BLaER1 (cell line): ENCODE measurements at regions not wholly inside any gene's neighbourhood (a gene's known extent, or its start where the extent isn't known, plus 50 kb on each side); places are given as distances from the start of the nearest gene placed in this dataset.

Experiments
- H3K27ac ChIP-seq: shearing (Covaris generic); formaldehyde crosslinking; 2 replicates; pipeline ENCODE4 v1.8.1; 2022
- H3K27me3 ChIP-seq: shearing (Covaris generic); formaldehyde crosslinking; 2 replicates; pipeline ENCODE4 v1.8.1; 2022
- H3K36me3 ChIP-seq: shearing (Covaris generic); formaldehyde crosslinking; 2 replicates; pipeline ENCODE4 v1.8.1; 2022
- H3K4me1 ChIP-seq: shearing (Covaris generic); formaldehyde crosslinking; 2 replicates; pipeline ENCODE4 v1.8.1; 2022
- H3K4me2 ChIP-seq: shearing (Covaris generic); formaldehyde crosslinking; 2 replicates; pipeline ENCODE4 v1.8.1; 2022
- H3K4me3 ChIP-seq: shearing (Covaris generic); formaldehyde crosslinking; 2 replicates; pipeline ENCODE4 v1.8.1; 2022
- H3K9ac ChIP-seq: shearing (Covaris generic); formaldehyde crosslinking; 2 replicates; pipeline ENCODE4 v1.8.1; 2022
- H3K9me3 ChIP-seq: shearing (Covaris generic); formaldehyde crosslinking; 2 replicates; pipeline ENCODE4 v1.8.1; 2022
- H4K20me1 ChIP-seq: shearing (Covaris generic); formaldehyde crosslinking; 2 replicates; pipeline ENCODE4 v1.8.1; 2022
- Cebpa-rat ChIP-seq: shearing (Covaris generic); IDR thresholded peaks from 2 replicates; pipeline ENCODE4 v1.8.1; 2022

DNA sequence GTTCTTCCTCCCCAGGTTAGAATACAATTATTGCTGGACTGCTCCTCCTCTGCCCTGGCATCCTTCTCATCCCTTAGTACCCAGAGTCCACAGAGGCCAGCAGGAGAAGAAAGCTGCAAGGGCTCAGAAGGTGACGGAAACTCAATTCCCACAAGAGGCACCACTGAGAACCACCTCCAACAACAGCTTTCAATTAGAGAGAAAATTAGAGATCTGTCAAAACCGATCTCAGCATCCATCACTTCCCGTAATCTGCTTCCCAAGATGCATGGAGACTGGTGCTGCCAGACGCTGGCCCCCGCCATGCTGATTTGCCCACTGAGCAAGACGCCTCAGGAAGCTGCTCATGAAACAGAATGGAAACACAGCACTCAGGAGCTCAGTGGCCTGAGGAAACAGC, 135.0 kb upstream of the PRICKLE2 start:
- H4K20me1 ChIP-seq = no peaks in the 10 kb centered on the region
- no peak for TF ChIP-seq Cebpa-rat
- peaks cover 4% of the 10 kb centered on the region; the same call in 1 of the 2 replicates for H3K4me1 ChIP-seq
- H3K27ac ChIP-seq = no peak overlapping the region
- no peaks in the 10 kb centered on the region for H3K36me3 ChIP-seq
- H3K9me3 ChIP-seq = no peaks in the 10 kb centered on the region
- no peaks in the 10 kb centered on the region for H3K27me3 ChIP-seq
- no peak overlapping the region for H3K4me2 ChIP-seq
- no peak overlapping the region for H3K4me3 ChIP-seq
- no peak overlapping the region for H3K9ac ChIP-seq

DNA sequence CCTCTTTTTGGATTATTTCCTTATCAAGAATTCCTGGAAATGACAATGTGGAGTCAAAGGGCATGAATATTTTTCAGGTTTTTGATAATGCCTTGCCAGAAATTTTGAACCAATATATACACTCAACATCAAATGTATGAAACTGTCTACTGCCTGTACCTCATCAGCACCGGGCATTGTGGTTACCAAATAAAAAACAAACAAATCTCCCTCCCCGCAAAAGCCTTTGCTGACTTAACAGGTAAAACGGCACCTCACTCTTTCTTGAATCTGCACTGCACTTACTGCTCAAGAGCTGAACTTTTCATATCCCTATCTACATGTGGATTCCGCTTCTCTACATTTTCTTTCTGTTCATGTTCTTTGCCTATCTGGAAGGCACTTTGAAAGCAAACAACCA, 134.5 kb upstream of the PRICKLE2 start:
- TF ChIP-seq Cebpa-rat = no peak

GRCh38 chr3:64358853-64359252, 133.6 kb upstream of the PRICKLE2 start:
- Histone ChIP-seq H3K27me3 (no peaks in the 10 kb centered on the region), H3K9me3 (no peaks in the 10 kb centered on the region), H3K4me2 (no peak overlapping the region), H4K20me1 (no peaks in the 10 kb centered on the region), H3K27ac (no peak overlapping the region), H3K4me1 (peaks cover 9% of the 10 kb centered on the region; the same call in 1 of the 2 replicates), H3K9ac (no peak overlapping the region), H3K36me3 (no peaks in the 10 kb centered on the region), H3K4me3 (no peak overlapping the region)
- TF ChIP-seq Cebpa-rat = no peak

More for the DNA sequence above, 134.5 kb upstream of the PRICKLE2 start:
- Histone ChIP-seq H3K4me1 (peaks cover 9% of the 10 kb centered on the region; the same call in 1 of the 2 replicates), H4K20me1 (no peaks in the 10 kb centered on the region), H3K36me3 (no peaks in the 10 kb centered on the region), H3K4me3 (no peak overlapping the region), H3K27me3 (no peaks in the 10 kb centered on the region), H3K9me3 (no peaks in the 10 kb centered on the region), H3K4me2 (no peak overlapping the region), H3K27ac (no peak overlapping the region), H3K9ac (no peak overlapping the region)

DNA sequence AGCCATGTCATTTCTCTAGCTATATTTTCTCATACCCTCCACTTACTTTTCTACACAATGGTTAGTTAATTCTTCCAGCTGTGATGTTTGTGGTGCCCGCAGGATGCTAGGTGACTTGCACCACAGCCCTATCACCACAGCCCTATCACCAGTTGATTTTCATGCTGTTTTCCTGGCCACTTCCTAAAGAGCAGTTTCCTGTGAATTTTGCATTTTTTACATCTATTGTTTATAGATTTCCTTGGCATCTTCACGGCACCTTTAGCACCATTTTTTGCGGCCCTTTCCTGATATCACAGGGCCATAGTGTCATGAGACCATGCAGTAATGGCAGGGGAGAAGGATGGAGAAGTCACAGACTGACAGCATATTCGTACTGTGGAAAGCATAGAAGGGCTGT, 132.9 kb upstream of the PRICKLE2 start:
- no peak for TF ChIP-seq Cebpa-rat
- H3K4me2 ChIP-seq = no peak overlapping the region
- H3K27me3 ChIP-seq = no peaks in the 10 kb centered on the region
- no peak overlapping the region for H3K9ac ChIP-seq
- H4K20me1 ChIP-seq = no peaks in the 10 kb centered on the region
- no peak overlapping the region for H3K27ac ChIP-seq
- no peaks in the 10 kb centered on the region for H3K36me3 ChIP-seq
- peaks cover 9% of the 10 kb centered on the region; the same call in 1 of the 2 replicates for H3K4me1 ChIP-seq
- H3K9me3 ChIP-seq = no peaks in the 10 kb centered on the region
- no peak overlapping the region for H3K4me3 ChIP-seq

- H3K27ac ChIP-seq = no peak overlapping the region
- no peaks in the 10 kb centered on the region for H3K27me3 ChIP-seq
- H4K20me1 ChIP-seq = no peaks in the 10 kb centered on the region
- H3K4me2 ChIP-seq = no peak overlapping the region
- H3K9ac ChIP-seq = no peak overlapping the region
- H3K9me3 ChIP-seq = no peaks in the 10 kb centered on the region
- TF ChIP-seq Cebpa-rat = no peak
- H3K4me1 ChIP-seq = peaks cover 9% of the 10 kb centered on the region; the same call in 1 of the 2 replicates
- H3K4me3 ChIP-seq = no peak overlapping the region
- H3K36me3 ChIP-seq = no peaks in the 10 kb centered on the region
Measured at GRCh38 chr3:64357481-64357880, 132.2 kb upstream of the PRICKLE2 start.

GRCh38 chr3:64355401-64355807, 130.1 kb upstream of the PRICKLE2 start:
- H3K4me1 ChIP-seq = peaks cover 9% of the 10 kb centered on the region; the same call in 1 of the 2 replicates
- no peaks in the 10 kb centered on the region for H4K20me1 ChIP-seq
- H3K4me3 ChIP-seq = no peak overlapping the region
- H3K9me3 ChIP-seq = no peaks in the 10 kb centered on the region
- TF ChIP-seq Cebpa-rat = no peak
- H3K27me3 ChIP-seq = no peaks in the 10 kb centered on the region
- H3K4me2 ChIP-seq = peak overlapping the region; percentile 13; the same call in 1 of the 2 replicates
- H3K36me3 ChIP-seq = no peaks in the 10 kb centered on the region
- no peak overlapping the region for H3K27ac ChIP-seq
- no peak overlapping the region for H3K9ac ChIP-seq

- no peaks in the 10 kb centered on the region for H3K27me3 ChIP-seq
- H3K9ac ChIP-seq = no peak overlapping the region
- H3K4me3 ChIP-seq = no peak overlapping the region
- H3K36me3 ChIP-seq = no peaks in the 10 kb centered on the region
- H3K27ac ChIP-seq = no peak overlapping the region
- no peak for TF ChIP-seq Cebpa-rat
- peaks cover 9% of the 10 kb centered on the region; the same call in 1 of the 2 replicates for H3K4me1 ChIP-seq
- no peaks in the 10 kb centered on the region for H3K9me3 ChIP-seq
- peak overlapping the region; percentile 13; the same call in 1 of the 2 replicates for H3K4me2 ChIP-seq
- H4K20me1 ChIP-seq = no peaks in the 10 kb centered on the region
Measured at GRCh38 chr3:64354956-64355355, 129.7 kb upstream of the PRICKLE2 start.

DNA sequence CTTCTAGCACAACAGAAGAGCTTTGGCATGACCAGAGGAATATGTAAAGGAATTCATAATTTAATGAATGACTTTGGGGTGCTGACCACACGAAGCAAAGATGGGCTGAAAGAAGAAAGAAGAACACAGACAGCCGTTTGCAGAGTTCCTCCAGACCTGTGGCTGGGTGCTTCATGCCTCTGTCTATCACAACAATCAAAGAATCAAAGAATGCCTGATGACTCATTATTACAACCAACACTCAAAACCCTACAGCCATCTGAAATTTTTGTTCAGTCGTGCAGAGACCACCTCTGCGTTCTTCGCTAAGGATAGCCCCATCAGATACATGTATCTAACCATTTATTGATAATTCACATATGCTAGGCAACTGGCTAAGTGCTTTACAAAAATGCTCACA, 129.0 kb upstream of the PRICKLE2 start:
- H3K4me2 ChIP-seq = no peak overlapping the region
- H3K9me3 ChIP-seq = no peaks in the 10 kb centered on the region
- peaks cover 14% of the 10 kb centered on the region for H3K4me1 ChIP-seq
- no peak overlapping the region for H3K4me3 ChIP-seq
- no peak for TF ChIP-seq Cebpa-rat
- no peaks in the 10 kb centered on the region for H3K27me3 ChIP-seq
- no peaks in the 10 kb centered on the region for H3K36me3 ChIP-seq
- H4K20me1 ChIP-seq = no peaks in the 10 kb centered on the region
- H3K27ac ChIP-seq = no peak overlapping the region
- H3K9ac ChIP-seq = no peak overlapping the region

- Histone ChIP-seq H3K4me1 (peaks cover 19% of the 10 kb centered on the region), H3K4me3 (no peak overlapping the region), H3K27ac (no peak overlapping the region)
Measured at GRCh38 chr3:64353226-64353625, 128.0 kb upstream of the PRICKLE2 start.

GRCh38 chr3:64352639-64352992, 127.3 kb upstream of the PRICKLE2 start:
- Histone ChIP-seq H3K9me3 (no peaks in the 10 kb centered on the region), H3K27ac (no peak overlapping the region), H3K9ac (no peak overlapping the region), H4K20me1 (no peaks in the 10 kb centered on the region), H3K4me1 (peaks cover 19% of the 10 kb centered on the region), H3K4me3 (no peak overlapping the region), H3K4me2 (no peak overlapping the region), H3K36me3 (no peaks in the 10 kb centered on the region), H3K27me3 (no peaks in the 10 kb centered on the region)
- no peak for TF ChIP-seq Cebpa-rat

More at GRCh38 chr3:64353226-64353625, 128.0 kb upstream of the PRICKLE2 start:
- H4K20me1 ChIP-seq = no peaks in the 10 kb centered on the region
- no peaks in the 10 kb centered on the region for H3K9me3 ChIP-seq
- H3K36me3 ChIP-seq = no peaks in the 10 kb centered on the region
- no peak overlapping the region for H3K4me2 ChIP-seq
- no peaks in the 10 kb centered on the region for H3K27me3 ChIP-seq
- H3K9ac ChIP-seq = no peak overlapping the region
- no peak for TF ChIP-seq Cebpa-rat
